ENCODE measurements at regions not wholly inside any gene's neighbourhood (a gene's known extent, or its start where the extent isn't known, plus 50 kb on each side); places are given as distances from the start of the nearest gene placed in this dataset.

DNA sequence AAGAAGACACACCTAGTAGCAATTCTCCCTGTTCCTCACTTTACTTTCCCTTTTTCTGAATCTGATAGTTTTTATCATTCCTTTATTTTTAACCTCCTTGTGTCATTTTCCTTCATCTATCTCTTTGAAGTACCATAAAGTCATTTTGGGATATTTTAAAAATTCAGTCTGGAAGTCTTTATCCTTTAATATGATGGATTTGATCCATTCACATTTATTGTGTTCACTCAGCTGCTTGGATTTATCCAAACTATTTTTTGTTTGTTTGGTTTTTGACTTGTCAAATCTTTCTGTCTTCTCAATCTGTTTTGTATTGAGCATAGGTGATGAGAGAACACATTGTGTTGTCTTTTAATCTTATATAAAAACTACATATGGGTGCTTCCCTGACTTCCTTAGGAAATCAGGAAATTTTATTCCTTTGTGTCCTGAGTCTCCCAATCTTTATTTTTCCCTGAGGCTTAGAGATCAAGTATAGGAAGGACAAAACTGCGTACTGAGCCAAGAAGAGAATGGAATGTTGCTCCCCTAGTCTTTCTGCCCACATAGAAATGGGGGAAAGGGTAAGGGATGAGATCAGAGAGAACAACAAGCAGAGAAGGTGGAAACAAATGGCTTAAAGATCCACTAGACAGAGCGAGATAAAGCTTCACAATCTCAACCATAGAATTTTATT lies 132.7 kb upstream of the HABP2 start:
- no peaks in the 10 kb centered on the region for H3K79me2 ChIP-seq (ENCODE audit: control insufficient read depth, insufficient read depth, low read length)
- no peaks in the 10 kb centered on the region for H3K36me3 ChIP-seq (ENCODE audit: control insufficient read depth, insufficient read depth, low read length)
- no CpG with 5 or more reads among the region's 2 CpGs for WGBS (ENCODE audit: extremely low coverage, insufficient coverage, low lambda C conversion rate)
- H4K5ac ChIP-seq (ENCODE audit: low read length), result no peak overlapping the region
- no peak overlapping the region for H3K4ac ChIP-seq (ENCODE audit: low read depth, low read length)
- no peak overlapping the region for H3K4me3 ChIP-seq (ENCODE audit: low read length)
- no peak overlapping the region for H4K8ac ChIP-seq (ENCODE audit: low read depth, low read length)
- no peak overlapping the region for H3K56ac ChIP-seq (ENCODE audit: low read length)
- H2BK120ac ChIP-seq (ENCODE audit: low read depth, low read length), result no peak overlapping the region
- H2AK5ac ChIP-seq (ENCODE audit: low read length), result no peak overlapping the region
- no peak overlapping the region for H3K4me2 ChIP-seq (ENCODE audit: low read length)
- no peak overlapping the region for H3K18ac ChIP-seq (ENCODE audit: low read length)
- H2BK15ac ChIP-seq (replicated peaks; ENCODE audit: low read depth), result no peak overlapping the region
- no peaks in the 10 kb centered on the region for H3K27me3 ChIP-seq (ENCODE audit: insufficient read depth, low read length, poor library complexity)
- no peak overlapping the region for H3K23ac ChIP-seq (ENCODE audit: low read length)
- H3K9ac ChIP-seq (ENCODE audit: low read length), result no peak overlapping the region
- no peak overlapping the region for H3K27ac ChIP-seq (ENCODE audit: low read depth, low read length)
- no peak overlapping the region for H2BK5ac ChIP-seq (ENCODE audit: low read length)
- no peak for DNase-seq
- no peaks in the 10 kb centered on the region for H3K4me1 ChIP-seq (ENCODE audit: control insufficient read depth, low read depth, low read length)
- H3K79me1 ChIP-seq (ENCODE audit: low read length), result no peaks in the 10 kb centered on the region

GRCh38 chr10:113420733-113421675 lies 131.8 kb upstream of the HABP2 start:
- no peak for DNase-seq
- H3K4me2 ChIP-seq (ENCODE audit: low read length), result no peak overlapping the region
- no peaks in the 10 kb centered on the region for H3K4me1 ChIP-seq (ENCODE audit: control insufficient read depth, low read depth, low read length)
- no CpG with 5 or more reads among the region's 9 CpGs for WGBS (ENCODE audit: extremely low coverage, insufficient coverage, low lambda C conversion rate)
- H3K4me3 ChIP-seq (ENCODE audit: low read length), result no peak overlapping the region
- H3K18ac ChIP-seq (ENCODE audit: low read length), result no peak overlapping the region
- no peak overlapping the region for H2BK5ac ChIP-seq (ENCODE audit: low read length)
- no peaks in the 10 kb centered on the region for H3K36me3 ChIP-seq (ENCODE audit: control insufficient read depth, insufficient read depth, low read length)
- H3K79me2 ChIP-seq (ENCODE audit: control insufficient read depth, insufficient read depth, low read length), result no peaks in the 10 kb centered on the region
- no peak overlapping the region for H3K9ac ChIP-seq (ENCODE audit: low read length)
- H3K27ac ChIP-seq (ENCODE audit: low read depth, low read length), result no peak overlapping the region
- no peaks in the 10 kb centered on the region for H3K27me3 ChIP-seq (ENCODE audit: insufficient read depth, low read length, poor library complexity)
- H2BK15ac ChIP-seq (replicated peaks; ENCODE audit: low read depth), result no peak overlapping the region
- H3K79me1 ChIP-seq (ENCODE audit: low read length), result no peaks in the 10 kb centered on the region
- H4K8ac ChIP-seq (ENCODE audit: low read depth, low read length), result no peak overlapping the region
- no peak overlapping the region for H3K23ac ChIP-seq (ENCODE audit: low read length)
- no peak overlapping the region for H4K5ac ChIP-seq (ENCODE audit: low read length)
- no peak overlapping the region for H2AK5ac ChIP-seq (ENCODE audit: low read length)
- no peak overlapping the region for H3K56ac ChIP-seq (ENCODE audit: low read length)
- H3K4ac ChIP-seq (ENCODE audit: low read depth, low read length), result no peak overlapping the region
- no peak overlapping the region for H2BK120ac ChIP-seq (ENCODE audit: low read depth, low read length)

DNA sequence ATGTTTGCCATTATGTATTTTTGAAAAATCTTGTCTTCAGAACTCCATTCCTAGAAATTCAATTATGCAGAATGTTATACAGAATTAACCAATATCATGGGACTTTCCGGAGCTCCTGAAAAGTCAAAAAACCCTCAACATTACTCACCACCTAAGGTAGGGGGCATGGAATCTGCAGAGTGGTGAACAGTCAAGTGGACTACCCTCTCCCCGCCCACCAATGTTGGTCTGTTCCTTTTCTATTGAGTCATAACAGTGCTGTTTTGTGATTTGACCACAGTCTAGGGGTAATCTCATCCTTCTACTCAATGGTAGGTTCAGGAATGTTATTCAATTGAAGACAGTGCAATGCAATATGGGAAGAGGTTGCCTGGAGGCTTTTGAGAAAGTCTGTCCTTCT lies 130.5 kb upstream of the HABP2 start:
- Histone ChIP-seq H3K56ac (ENCODE audit: low read length) (no peak overlapping the region), H2BK5ac (ENCODE audit: low read length) (no peak overlapping the region), H3K79me2 (ENCODE audit: control insufficient read depth, insufficient read depth, low read length) (no peaks in the 10 kb centered on the region), H3K79me1 (ENCODE audit: low read length) (no peaks in the 10 kb centered on the region), H3K36me3 (ENCODE audit: control insufficient read depth, insufficient read depth, low read length) (no peaks in the 10 kb centered on the region), H3K18ac (ENCODE audit: low read length) (no peak overlapping the region), H3K27ac (ENCODE audit: low read depth, low read length) (no peak overlapping the region), H4K5ac (ENCODE audit: low read length) (no peak overlapping the region), H3K4me3 (ENCODE audit: low read length) (no peak overlapping the region), H3K23ac (ENCODE audit: low read length) (no peak overlapping the region), H3K4me2 (ENCODE audit: low read length) (no peak overlapping the region), H3K27me3 (ENCODE audit: insufficient read depth, low read length, poor library complexity) (no peaks in the 10 kb centered on the region), H3K4me1 (ENCODE audit: control insufficient read depth, low read depth, low read length) (no peaks in the 10 kb centered on the region), H3K9ac (ENCODE audit: low read length) (no peak overlapping the region), H2AK5ac (ENCODE audit: low read length) (no peak overlapping the region), H3K4ac (ENCODE audit: low read depth, low read length) (no peak overlapping the region), H4K8ac (ENCODE audit: low read depth, low read length) (no peak overlapping the region), H2BK15ac (replicated peaks; ENCODE audit: low read depth) (no peak overlapping the region), H2BK120ac (ENCODE audit: low read depth, low read length) (no peak overlapping the region)
- DNase-seq, result no peak
- WGBS (ENCODE audit: extremely low coverage, insufficient coverage, low lambda C conversion rate), result no CpG with 5 or more reads among the region's 2 CpGs

DNA sequence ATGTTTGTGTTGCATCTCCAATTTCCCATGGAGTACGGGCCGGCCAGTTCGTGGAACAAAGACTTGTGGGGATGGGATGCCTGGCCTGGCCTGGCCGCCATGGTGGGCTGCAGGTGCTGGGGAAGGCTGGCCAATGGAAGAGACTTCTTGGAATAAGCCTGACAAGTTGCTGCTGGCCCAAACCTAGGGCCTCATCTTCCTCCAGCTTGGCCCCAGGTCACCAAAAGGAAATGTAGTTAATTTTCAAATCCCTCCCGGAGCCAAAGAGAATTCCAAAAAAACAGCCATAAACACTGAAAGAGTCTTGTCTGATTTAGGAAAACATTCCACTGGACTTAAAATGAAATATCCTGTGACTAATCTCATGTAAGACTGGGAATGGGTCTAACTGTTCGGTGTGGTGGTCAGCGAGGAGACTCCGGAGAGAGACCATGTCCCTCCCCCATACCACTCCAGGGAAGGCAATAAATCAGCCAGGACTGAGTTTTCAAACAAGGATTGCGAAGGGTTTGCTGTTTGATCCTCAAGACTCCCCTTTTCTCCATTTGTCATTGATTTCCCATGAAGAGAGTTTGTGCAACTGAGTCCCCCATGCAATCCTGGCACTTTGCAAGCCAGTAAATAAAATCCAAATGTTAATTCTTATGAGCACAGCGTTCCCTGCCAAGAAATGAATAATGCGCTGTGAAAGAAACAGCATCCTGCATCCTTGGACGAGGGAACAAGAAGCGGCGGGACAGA lies 128.7 kb upstream of the HABP2 start:
- Histone ChIP-seq H3K4me1 (ENCODE audit: control insufficient read depth, low read depth, low read length) (no peaks in the 10 kb centered on the region), H2AK5ac (ENCODE audit: low read length) (no peak overlapping the region), H3K56ac (ENCODE audit: low read length) (no peak overlapping the region), H3K18ac (ENCODE audit: low read length) (no peak overlapping the region), H4K5ac (ENCODE audit: low read length) (no peak overlapping the region), H3K36me3 (ENCODE audit: control insufficient read depth, insufficient read depth, low read length) (no peaks in the 10 kb centered on the region), H3K4me2 (ENCODE audit: low read length) (no peak overlapping the region), H3K27ac (ENCODE audit: low read depth, low read length) (no peak overlapping the region), H3K4me3 (ENCODE audit: low read length) (no peak overlapping the region), H3K4ac (ENCODE audit: low read depth, low read length) (no peak overlapping the region), H2BK5ac (ENCODE audit: low read length) (no peak overlapping the region), H2BK120ac (ENCODE audit: low read depth, low read length) (no peak overlapping the region), H3K79me2 (ENCODE audit: control insufficient read depth, insufficient read depth, low read length) (no peaks in the 10 kb centered on the region), H3K23ac (ENCODE audit: low read length) (no peak overlapping the region), H2BK15ac (replicated peaks; ENCODE audit: low read depth) (no peak overlapping the region), H4K8ac (ENCODE audit: low read depth, low read length) (no peak overlapping the region), H3K79me1 (ENCODE audit: low read length) (no peaks in the 10 kb centered on the region), H3K27me3 (ENCODE audit: insufficient read depth, low read length, poor library complexity) (no peaks in the 10 kb centered on the region), H3K9ac (ENCODE audit: low read length) (no peak overlapping the region)
- DNase-seq, result no peak
- no CpG with 5 or more reads among the region's 14 CpGs for WGBS (ENCODE audit: extremely low coverage, insufficient coverage, low lambda C conversion rate)

GRCh38 chr10:113425008-113425407 lies 127.8 kb upstream of the HABP2 start:
- DNase-seq, result no peak
- no peak overlapping the region for H3K18ac ChIP-seq (ENCODE audit: low read length)
- H3K4me3 ChIP-seq (ENCODE audit: low read length), result no peak overlapping the region
- H3K36me3 ChIP-seq (ENCODE audit: control insufficient read depth, insufficient read depth, low read length), result no peaks in the 10 kb centered on the region
- no peak overlapping the region for H3K4me2 ChIP-seq (ENCODE audit: low read length)
- H3K4ac ChIP-seq (ENCODE audit: low read depth, low read length), result no peak overlapping the region
- WGBS (ENCODE audit: extremely low coverage, insufficient coverage, low lambda C conversion rate), result no CpG with 5 or more reads among the region's 3 CpGs
- no peak overlapping the region for H3K27ac ChIP-seq (ENCODE audit: low read depth, low read length)
- H2BK15ac ChIP-seq (replicated peaks; ENCODE audit: low read depth), result no peak overlapping the region
- H4K5ac ChIP-seq (ENCODE audit: low read length), result no peak overlapping the region
- H3K56ac ChIP-seq (ENCODE audit: low read length), result no peak overlapping the region
- no peaks in the 10 kb centered on the region for H3K27me3 ChIP-seq (ENCODE audit: insufficient read depth, low read length, poor library complexity)
- no peaks in the 10 kb centered on the region for H3K79me1 ChIP-seq (ENCODE audit: low read length)
- no peaks in the 10 kb centered on the region for H3K79me2 ChIP-seq (ENCODE audit: control insufficient read depth, insufficient read depth, low read length)
- no peak overlapping the region for H3K9ac ChIP-seq (ENCODE audit: low read length)
- H2BK120ac ChIP-seq (ENCODE audit: low read depth, low read length), result no peak overlapping the region
- no peak overlapping the region for H3K23ac ChIP-seq (ENCODE audit: low read length)
- H2AK5ac ChIP-seq (ENCODE audit: low read length), result no peak overlapping the region
- no peak overlapping the region for H4K8ac ChIP-seq (ENCODE audit: low read depth, low read length)
- no peak overlapping the region for H2BK5ac ChIP-seq (ENCODE audit: low read length)
- no peaks in the 10 kb centered on the region for H3K4me1 ChIP-seq (ENCODE audit: control insufficient read depth, low read depth, low read length)

All from mesendoderm (in vitro differentiated cells).